NT2/D1 (cell line): ENCODE measurements at regions not wholly inside any gene's neighbourhood (a gene's known extent, or its start where the extent isn't known, plus 50 kb on each side); places are given as distances from the start of the nearest gene placed in this dataset.

Experiments used
- SUZ12 ChIP-seq: IDR thresholded peaks from 2 replicates; pipeline ENCODE4 v1.6.1; 2011; ENCODE audit not compliant: insufficient read length, insufficient read depth; ENCODE audit errors: extremely low read depth
- YY1 ChIP-seq: IDR thresholded peaks from 2 replicates; pipeline ENCODE4 v1.6.1; 2011; ENCODE audit not compliant: insufficient read length, insufficient read depth
- ZNF274 ChIP-seq: IDR thresholded peaks from 2 replicates; pipeline ENCODE4 v1.6.1; 2011; ENCODE audit warnings: mild to moderate bottlenecking, low read depth, low read length

- TF ChIP-seq ZNF274, result no peak
- TF ChIP-seq YY1, result no peak
- TF ChIP-seq SUZ12, result no peak
Observed at GRCh38 chr9:103552712-103553111, 541.4 kb upstream of the SMC2 start.
